ENCODE measurements at regions not wholly inside any gene's neighbourhood (a gene's known extent, or its start where the extent isn't known, plus 50 kb on each side); places are given as distances from the start of the nearest gene placed in this dataset.

GRCh38 chr3:162348912-162349311, 852.3 kb downstream of the OTOL1 start:
- TF ChIP-seq CTCF (IDR thresholded peaks at IDR 0.05; ENCODE audit: low read depth, low read length, missing control alignments): no peak
- no peak overlapping the region for H3K4me3 ChIP-seq (replicated peaks; ENCODE audit: low read depth, low read length)
- DNase-seq (ENCODE audit: extremely low read depth, low read depth): no peak

- no peak overlapping the region for H3K4me3 ChIP-seq (replicated peaks; ENCODE audit: low read depth, low read length)
- DNase-seq (ENCODE audit: extremely low read depth, low read depth): no peak
- no peak for TF ChIP-seq CTCF (IDR thresholded peaks at IDR 0.05; ENCODE audit: low read depth, low read length, missing control alignments)
These were observed 856.8 kb downstream of the OTOL1 start for GRCh38 chr3:162353414-162353813.

- TF ChIP-seq CTCF (IDR thresholded peaks at IDR 0.05; ENCODE audit: low read depth, low read length, missing control alignments): no peak
- H3K4me3 ChIP-seq (replicated peaks; ENCODE audit: low read depth, low read length): no peak overlapping the region
- no peak for DNase-seq (ENCODE audit: extremely low read depth, low read depth)
These were observed 857.7 kb downstream of the OTOL1 start for GRCh38 chr3:162354356-162354755.

GRCh38 chr3:162365066-162365719, 868.6 kb downstream of the OTOL1 start:
- no peak for TF ChIP-seq CTCF (IDR thresholded peaks at IDR 0.05; ENCODE audit: low read depth, low read length, missing control alignments)

GRCh38 chr3:162366166-162366766, 869.7 kb downstream of the OTOL1 start:
- no peak overlapping the region for H3K4me3 ChIP-seq (replicated peaks; ENCODE audit: low read depth, low read length)
- DNase-seq (ENCODE audit: extremely low read depth, low read depth): no peak
- no peak for TF ChIP-seq CTCF (IDR thresholded peaks at IDR 0.05; ENCODE audit: low read depth, low read length, missing control alignments)

More at GRCh38 chr3:162365066-162365719, 868.6 kb downstream of the OTOL1 start:
- DNase-seq (ENCODE audit: extremely low read depth, low read depth): no peak
- H3K4me3 ChIP-seq (replicated peaks; ENCODE audit: low read depth, low read length): no peak overlapping the region

- TF ChIP-seq CTCF (IDR thresholded peaks at IDR 0.05; ENCODE audit: low read depth, low read length, missing control alignments): no peak
- DNase-seq (ENCODE audit: extremely low read depth, low read depth): no peak
- no peak overlapping the region for H3K4me3 ChIP-seq (replicated peaks; ENCODE audit: low read depth, low read length)
These were observed 871.0 kb downstream of the OTOL1 start for GRCh38 chr3:162367429-162368260.
